Right cardiac atrium (tissue), 5 donors: ENCODE measurements at regions not wholly inside any gene's neighbourhood (a gene's known extent, or its start where the extent isn't known, plus 50 kb on each side); places are given as distances from the start of the nearest gene placed in this dataset.

Experiments used
- ATAC-seq, 2 donors: fragments of 200-7000 bp; cut with Tn5 transposase; one replicate each; pipeline versions ENCODE4 v1.8.0 to v1.9.1; 2020; ENCODE audit warnings: moderate library complexity in 2 of 2, mild to moderate bottlenecking in 1 of 2
- DNase-seq, 3 donors: peaks; one replicate each; pipeline ENCODE4 v3.0.0-alpha.2; 2020
- H3K27ac ChIP-seq: one replicate; pipeline ENCODE4 v1.5.1; 2013; ENCODE audit warnings: mild to moderate bottlenecking, low read length, control low read depth, moderate library complexity
- H3K27me3 ChIP-seq: one replicate; pipeline ENCODE4 v1.6.1; 2013; ENCODE audit not compliant: control insufficient read depth, insufficient read depth
- H3K4me1 ChIP-seq: one replicate; pipeline ENCODE4 v1.6.1; 2013; ENCODE audit warnings: low read length; ENCODE audit not compliant: control insufficient read depth, insufficient read depth
- H3K4me3 ChIP-seq: one replicate; pipeline ENCODE4 v1.5.1; 2013; ENCODE audit warnings: low read length, control low read depth
- H3K9me3 ChIP-seq: one replicate; pipeline ENCODE4 v1.6.1; 2013; ENCODE audit warnings: low read length; ENCODE audit not compliant: control insufficient read depth
- WGBS: extraction: QIAGEN DNeasy Blood & Tissue Kit; methylation state at CpG from one replicate; pipeline ENCODE4 v1.1.7; 2013; 5-methylcytosine and 5-hydroxymethylcytosine counted together
- intact Hi-C, 4 donors: fragments of 100-400 bp; cut with DNase I; formaldehyde crosslinking; loops; one replicate each; pipeline versions ENCODE4 v1.11.0 to v1.14.0; 2022 to 2023
- donor health status: healthy with polysubstance abuse.
- donor health status: DM: no; HTN: yes; CAD: no.
- donor health status: DM: no; HTN: no; CAD: no.
- donor health status: DM: no; HTN: yes; CAD: no; lungs with severe emphysema.
- donor health status: DM: yes; HTN: yes; CAD: no.

DNA sequence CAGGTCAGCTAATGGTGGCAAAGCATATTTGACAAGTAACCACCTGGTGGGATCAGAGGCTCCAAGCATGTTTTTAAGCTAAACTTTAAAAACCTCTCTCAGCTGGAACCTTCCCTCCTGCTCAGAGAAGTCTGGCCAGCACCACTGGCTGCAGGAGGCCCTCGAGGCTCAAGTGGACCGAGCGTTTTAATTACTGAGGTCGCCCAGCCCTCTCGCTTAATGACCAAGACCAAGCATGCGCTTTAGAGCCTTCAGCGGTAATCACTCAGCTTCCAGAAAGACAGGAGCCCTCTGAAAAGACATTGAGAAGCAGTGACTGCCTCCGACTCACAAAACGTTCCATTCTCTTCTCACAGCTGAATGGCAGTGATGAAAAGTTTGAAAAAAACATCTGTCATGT, 383.4 kb upstream of the ADARB2 start:
- 28% methylated on average over 9 of the region's 9 CpGs for WGBS
- intact Hi-C loops, result no loop called here

DNA sequence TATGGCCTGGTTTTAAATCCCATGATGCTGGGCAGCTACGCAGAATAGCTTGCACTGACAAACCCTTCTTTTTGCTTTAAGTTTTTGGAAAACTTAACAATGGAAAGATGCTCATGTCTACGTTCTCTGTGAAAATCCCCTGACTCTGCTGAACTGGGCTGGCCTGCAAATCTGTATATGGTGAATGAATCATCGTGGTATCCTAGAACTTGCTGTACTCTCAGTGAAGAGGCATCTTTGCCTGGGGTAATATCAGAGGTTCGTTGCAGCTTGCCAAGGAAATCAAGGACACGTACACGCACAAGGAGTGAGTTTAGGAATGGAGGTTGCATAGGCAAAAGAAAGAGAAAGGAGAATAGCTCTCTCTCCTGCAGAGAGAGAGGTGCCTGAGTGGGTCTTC, 382.0 kb upstream of the ADARB2 start:
- Histone ChIP-seq H3K9me3 (peaks cover 2% of the 10 kb centered on the region), H3K4me3 (no peak overlapping the region), H3K4me1 (no peaks in the 10 kb centered on the region), H3K27ac (no peak overlapping the region), H3K27me3 (no peaks in the 10 kb centered on the region)
- intact Hi-C loops, result no loop called here
- DNase-seq (no peak), ATAC-seq (no peak)
- WGBS, result 86% methylated on average over 6 of the region's 6 CpGs

More for the DNA sequence above, 383.4 kb upstream of the ADARB2 start:
- H3K9me3 ChIP-seq, result peaks cover 2% of the 10 kb centered on the region
- no peaks in the 10 kb centered on the region for H3K27me3 ChIP-seq
- H3K27ac ChIP-seq, result no peak overlapping the region
- ATAC-seq, result no peak
- no peak for DNase-seq
- no peak overlapping the region for H3K4me3 ChIP-seq
- no peaks in the 10 kb centered on the region for H3K4me1 ChIP-seq

DNA sequence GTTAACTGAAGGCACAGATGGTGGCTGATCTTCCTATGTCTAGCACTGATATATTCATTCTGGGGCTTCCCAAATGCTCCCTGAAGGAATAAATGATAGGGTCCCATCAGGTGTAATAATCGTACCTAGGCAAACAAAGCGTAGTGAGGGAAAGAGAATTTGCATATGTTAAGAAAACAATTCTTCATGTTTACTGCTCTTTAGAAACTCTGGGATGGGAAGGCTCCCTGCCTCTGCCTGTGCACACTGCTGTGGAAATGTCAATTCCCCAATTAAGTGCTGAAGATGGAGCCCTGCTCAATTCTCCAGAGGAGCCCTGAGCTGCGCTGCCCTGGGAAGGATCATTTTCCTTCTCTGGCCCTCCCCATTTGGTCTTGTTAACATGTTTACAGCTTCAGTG, 380.9 kb upstream of the ADARB2 start:
- Histone ChIP-seq H3K4me3 (no peak overlapping the region), H3K4me1 (no peaks in the 10 kb centered on the region), H3K27ac (no peak overlapping the region), H3K27me3 (no peaks in the 10 kb centered on the region), H3K9me3 (peaks cover 2% of the 10 kb centered on the region)
- DNase-seq (no peak), ATAC-seq (no peak)
- 95% methylated on average over 3 of the region's 3 CpGs for WGBS
- intact Hi-C loops, result no loop called here

DNA sequence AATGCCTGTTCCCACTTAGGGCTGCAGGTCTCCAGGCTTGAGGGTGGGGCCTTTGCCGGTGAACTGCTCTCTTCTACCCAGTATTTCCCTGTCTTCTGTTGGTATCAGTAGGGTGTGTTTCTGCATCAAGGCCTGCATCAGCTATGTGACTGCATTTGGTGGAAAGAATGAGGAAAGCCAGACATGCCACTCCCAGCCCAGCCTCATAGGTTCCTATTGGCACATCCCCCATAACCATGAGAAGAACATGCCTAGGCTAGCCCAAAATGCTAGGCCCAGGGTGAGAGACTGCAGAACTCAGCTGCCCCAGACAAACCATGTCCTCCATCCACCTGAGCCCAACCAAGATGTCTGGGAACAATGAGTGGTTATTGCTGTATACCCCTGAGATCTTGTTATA, 380.3 kb upstream of the ADARB2 start:
- Histone ChIP-seq H3K27ac (no peak overlapping the region), H3K4me3 (no peak overlapping the region), H3K27me3 (no peaks in the 10 kb centered on the region), H3K9me3 (peaks cover 2% of the 10 kb centered on the region), H3K4me1 (no peaks in the 10 kb centered on the region)
- intact Hi-C loops, result no loop called here
- DNase-seq (no peak), ATAC-seq (no peak)
- whole genome bisulfite sequencing, result 92% methylated on average over 1 of the region's 1 CpG

DNA sequence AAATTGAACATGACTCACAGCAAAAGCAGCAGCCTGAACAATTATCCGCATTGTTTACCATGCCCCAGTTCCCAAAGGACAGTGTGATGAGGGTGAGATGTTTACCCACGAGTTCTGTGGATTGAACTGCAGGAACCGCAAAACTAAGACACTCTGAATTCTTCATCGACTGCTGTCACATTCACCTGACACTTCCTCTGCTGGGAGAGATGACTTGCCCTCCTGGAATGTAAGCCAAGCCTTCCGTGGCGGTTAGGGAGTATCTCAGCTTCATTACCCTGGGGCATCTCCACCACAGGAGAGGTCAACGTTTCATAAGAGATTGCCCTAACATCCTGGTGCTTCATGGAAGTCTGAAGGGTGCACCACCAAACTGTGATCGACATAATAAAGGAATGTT, 374.6 kb upstream of the ADARB2 start:
- DNase-seq (no peak), ATAC-seq (no peak)
- Histone ChIP-seq H3K27me3 (no peaks in the 10 kb centered on the region), H3K4me3 (no peak overlapping the region), H3K9me3 (no peaks in the 10 kb centered on the region), H3K27ac (no peak overlapping the region), H3K4me1 (no peaks in the 10 kb centered on the region)
- WGBS, result 48% methylated on average over 8 of the region's 8 CpGs
- intact Hi-C loops, result no loop called here

DNA sequence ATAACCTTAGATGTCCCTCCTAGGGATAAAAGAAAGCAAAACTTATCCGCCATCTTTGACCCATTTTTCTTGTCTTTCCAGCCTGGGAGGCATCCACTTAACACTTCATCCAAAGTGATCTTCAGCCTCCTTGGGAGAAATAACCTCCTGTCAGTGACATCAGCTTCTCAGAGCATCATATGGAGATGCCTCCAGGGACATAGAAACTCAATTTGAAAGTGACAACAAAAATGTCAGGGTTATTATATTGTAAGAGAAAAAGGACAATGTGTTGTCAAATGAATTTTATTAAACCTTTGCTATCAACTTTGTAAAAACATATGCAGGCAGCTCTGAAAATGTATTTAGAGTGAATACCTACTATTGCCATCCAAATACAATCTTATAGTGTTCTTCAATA, 371.2 kb upstream of the ADARB2 start:
- intact Hi-C loops, result no loop called here
- 89% methylated on average over 1 of the region's 1 CpG for WGBS

DNA sequence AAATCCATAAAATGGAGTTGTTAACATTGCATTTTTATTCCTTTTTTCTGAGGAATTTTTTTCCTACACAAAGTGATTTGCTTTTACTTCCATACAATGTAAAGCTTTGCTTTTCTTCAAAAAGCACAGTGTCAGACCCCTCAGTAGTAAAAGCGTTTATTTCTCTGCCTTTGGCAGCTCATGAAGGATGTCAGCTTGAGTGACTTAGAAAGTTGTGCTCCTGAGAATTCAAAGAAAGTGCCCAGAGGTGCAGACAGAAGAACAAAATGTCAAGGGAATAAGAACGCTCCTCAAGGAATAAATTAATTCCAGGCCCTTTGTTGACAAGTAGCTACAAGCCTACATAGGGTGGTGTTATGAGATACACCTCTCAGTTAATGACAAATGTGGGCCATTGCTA, 369.3 kb upstream of the ADARB2 start:
- DNase-seq, result no peak
- 54% methylated on average over 2 of the region's 2 CpGs for WGBS
- intact Hi-C loops, result no loop called here

More for the DNA sequence above, 371.2 kb upstream of the ADARB2 start:
- Histone ChIP-seq H3K27me3 (no peaks in the 10 kb centered on the region), H3K9me3 (no peaks in the 10 kb centered on the region), H3K27ac (no peak overlapping the region), H3K4me1 (no peaks in the 10 kb centered on the region), H3K4me3 (no peak overlapping the region)
- ATAC-seq (no peak), DNase-seq (no peak)

DNA sequence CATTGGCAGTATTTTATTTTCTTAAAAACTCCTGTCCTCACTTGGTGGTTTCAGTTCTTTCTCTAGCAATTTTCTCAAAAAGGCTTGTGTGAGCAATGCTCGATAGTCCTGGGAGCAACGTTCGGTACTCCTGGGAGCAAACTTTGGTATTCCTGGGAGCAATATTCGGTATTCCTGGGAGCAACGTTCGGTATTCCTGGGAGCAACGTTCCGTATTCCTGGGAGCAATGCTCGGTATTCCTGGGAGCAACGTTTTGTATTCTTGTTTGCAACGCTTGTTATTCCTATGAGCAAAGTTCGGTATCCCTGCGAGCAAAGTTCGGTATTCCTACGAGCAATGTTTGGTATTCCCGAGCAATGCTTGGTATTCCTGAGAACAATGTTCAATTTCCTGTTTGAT, 362.0 kb upstream of the ADARB2 start:
- DNase-seq, result no peak
- 89% methylated on average over 16 of the region's 16 CpGs for WGBS

More for the DNA sequence above, 369.3 kb upstream of the ADARB2 start:
- ATAC-seq, result no peak
- no peaks in the 10 kb centered on the region for H3K27me3 ChIP-seq
- no peak overlapping the region for H3K4me3 ChIP-seq
- H3K4me1 ChIP-seq, result no peaks in the 10 kb centered on the region
- no peak overlapping the region for H3K27ac ChIP-seq
- no peaks in the 10 kb centered on the region for H3K9me3 ChIP-seq

DNA sequence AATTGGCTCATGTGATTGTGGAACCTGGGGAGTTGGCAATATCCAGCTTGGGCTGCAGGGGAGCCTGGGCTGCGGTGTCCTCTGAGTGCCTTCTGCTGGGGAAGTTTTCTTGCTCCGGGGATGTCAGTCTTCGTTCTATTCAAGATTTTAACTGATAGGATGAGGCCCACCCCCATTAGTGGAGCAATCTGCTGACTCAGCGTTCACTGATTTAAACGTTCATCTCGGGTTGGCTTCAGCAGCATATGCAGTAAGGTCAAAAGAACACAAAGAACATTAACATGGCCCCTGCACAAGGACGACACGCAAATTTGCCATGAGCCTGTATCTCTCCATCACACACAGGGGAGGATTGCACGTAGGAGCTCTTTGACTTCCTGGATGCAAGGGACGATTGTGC, 360.6 kb upstream of the ADARB2 start:
- Histone ChIP-seq H3K9me3 (no peaks in the 10 kb centered on the region), H3K27me3 (no peaks in the 10 kb centered on the region), H3K27ac (no peak overlapping the region), H3K4me1 (no peaks in the 10 kb centered on the region), H3K4me3 (no peak overlapping the region)
- WGBS, result 84% methylated on average over 10 of the region's 10 CpGs
- intact Hi-C loops, result no loop called here
- ATAC-seq, result no peak
- DNase-seq, result no peak

More for the DNA sequence above, 362.0 kb upstream of the ADARB2 start:
- intact Hi-C loops, result no loop called here
- no peaks in the 10 kb centered on the region for H3K27me3 ChIP-seq
- no peaks in the 10 kb centered on the region for H3K9me3 ChIP-seq
- H3K27ac ChIP-seq, result no peak overlapping the region
- no peaks in the 10 kb centered on the region for H3K4me1 ChIP-seq
- ATAC-seq, result no peak
- no peak overlapping the region for H3K4me3 ChIP-seq

DNA sequence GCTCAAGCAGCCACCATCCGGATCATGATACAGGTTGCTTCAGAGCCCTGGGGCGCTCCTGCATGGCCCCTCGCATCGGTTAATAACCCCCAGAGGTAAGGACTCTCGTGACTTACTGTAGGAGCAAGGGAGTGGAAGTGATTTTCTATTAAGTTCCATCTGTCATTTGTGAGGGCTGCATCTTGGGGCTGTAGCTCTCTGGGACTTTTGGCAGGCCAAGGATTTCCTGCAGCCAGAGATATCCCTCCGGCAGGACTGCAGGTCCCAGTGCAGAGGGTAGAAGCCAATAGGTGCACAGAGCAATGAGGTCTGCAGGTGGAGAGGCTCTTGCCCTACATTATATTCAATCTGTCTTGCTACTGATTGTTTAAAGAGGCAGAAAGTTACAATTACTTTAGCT, 356.8 kb upstream of the ADARB2 start:
- no peak for ATAC-seq

DNA sequence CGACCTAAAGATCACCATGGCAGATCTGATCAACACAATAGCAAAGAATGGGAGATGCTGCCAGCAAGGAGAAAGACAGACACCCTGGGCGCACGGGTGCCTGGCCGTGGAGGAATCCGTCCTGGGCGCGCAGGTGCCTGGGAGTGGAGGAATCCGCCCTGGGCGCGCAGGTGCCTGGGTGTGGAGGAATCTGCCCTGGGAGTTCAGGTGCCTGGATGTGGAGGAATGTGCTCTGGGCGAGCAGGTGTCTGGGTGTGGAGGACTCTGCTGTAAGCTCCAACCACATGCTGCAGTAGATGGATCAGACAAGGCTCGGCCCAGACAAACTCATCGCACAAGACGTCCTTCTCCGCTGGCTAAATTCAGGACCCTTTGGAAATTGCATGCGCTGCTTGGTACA, 346.3 kb upstream of the ADARB2 start:
- H3K9me3 ChIP-seq, result no peaks in the 10 kb centered on the region
- H3K27me3 ChIP-seq, result no peaks in the 10 kb centered on the region
- H3K4me3 ChIP-seq, result no peak overlapping the region
- intact Hi-C loops, result no loop called here
- H3K4me1 ChIP-seq, result peaks cover 2% of the 10 kb centered on the region
- 90% methylated on average over 16 of the region's 16 CpGs for WGBS
- DNase-seq (no peak), ATAC-seq (no peak)
- H3K27ac ChIP-seq, result no peak overlapping the region

More for the DNA sequence above, 356.8 kb upstream of the ADARB2 start:
- DNase-seq, result no peak
- 72% methylated on average over 6 of the region's 6 CpGs for WGBS
- Histone ChIP-seq H3K9me3 (no peaks in the 10 kb centered on the region), H3K4me1 (no peaks in the 10 kb centered on the region), H3K4me3 (no peak overlapping the region), H3K27ac (no peak overlapping the region), H3K27me3 (no peaks in the 10 kb centered on the region)
- intact Hi-C loops, result no loop called here

DNA sequence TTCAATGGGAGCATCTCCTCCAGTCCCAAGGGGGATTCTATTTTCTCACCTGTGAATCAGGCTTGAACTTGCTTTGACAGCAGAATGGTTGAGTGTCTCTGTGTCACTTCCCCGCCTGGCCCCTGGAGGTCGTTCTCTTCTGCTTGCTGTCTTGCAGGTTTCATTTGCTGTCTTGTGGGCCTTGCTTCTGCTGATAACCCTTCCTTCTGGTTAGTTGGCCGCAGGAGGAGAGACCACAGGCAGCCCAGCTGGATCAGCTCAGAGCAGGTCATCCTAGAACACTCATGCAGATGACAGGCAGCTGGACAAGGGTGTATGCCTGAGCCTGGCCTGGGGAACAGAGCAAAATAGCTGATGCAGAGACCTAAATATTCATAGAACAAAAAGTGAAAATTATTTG, 344.2 kb upstream of the ADARB2 start:
- intact Hi-C loops, result no loop called here
- Histone ChIP-seq H3K27me3 (no peaks in the 10 kb centered on the region), H3K4me1 (no peaks in the 10 kb centered on the region), H3K4me3 (no peak overlapping the region), H3K9me3 (no peaks in the 10 kb centered on the region), H3K27ac (no peak overlapping the region)
- DNase-seq (peak in 2 of 3 donors; percentile 23 to 61), ATAC-seq (peak in 1 of 2 donors; percentile 80)
- 24% methylated on average over 3 of the region's 3 CpGs for WGBS
